IPS-20b (cell line): ENCODE measurements at regions not wholly inside any gene's neighbourhood (a gene's known extent, or its start where the extent isn't known, plus 50 kb on each side); places are given as distances from the start of the nearest gene placed in this dataset.

Source experiments
- H3K27ac ChIP-seq: one replicate; pipeline ENCODE4 v1.5.1; 2013; ENCODE audit warnings: low read length
- H3K27me3 ChIP-seq: 2 replicates; pipeline ENCODE4 v1.6.1; 2013; ENCODE audit warnings: mild to moderate bottlenecking, low read length, inconsistent platforms; ENCODE audit not compliant: insufficient read depth
- H3K36me3 ChIP-seq: 2 replicates; pipeline ENCODE4 v1.6.1; 2013; ENCODE audit warnings: low read depth, mild to moderate bottlenecking, inconsistent platforms, low read length, moderate library complexity; ENCODE audit not compliant: insufficient read depth
- H3K4me1 ChIP-seq: 2 replicates; pipeline ENCODE4 v1.6.1; 2013; ENCODE audit warnings: mild to moderate bottlenecking, control low read depth, inconsistent platforms, low read length, moderate library complexity; ENCODE audit not compliant: insufficient read depth
- H3K4me3 ChIP-seq: 2 replicates; pipeline ENCODE4 v1.5.1; 2013; ENCODE audit warnings: mild to moderate bottlenecking, low read length, inconsistent platforms
- H3K9ac ChIP-seq: 2 replicates; pipeline ENCODE4 v1.6.1; 2013; ENCODE audit warnings: low read depth, mild to moderate bottlenecking, inconsistent platforms, low read length, moderate library complexity
- H3K9me3 ChIP-seq: 2 replicates; pipeline ENCODE4 v1.6.1; 2013; ENCODE audit warnings: mild to moderate bottlenecking, low read depth, low read length, inconsistent platforms; ENCODE audit not compliant: insufficient read depth

DNA sequence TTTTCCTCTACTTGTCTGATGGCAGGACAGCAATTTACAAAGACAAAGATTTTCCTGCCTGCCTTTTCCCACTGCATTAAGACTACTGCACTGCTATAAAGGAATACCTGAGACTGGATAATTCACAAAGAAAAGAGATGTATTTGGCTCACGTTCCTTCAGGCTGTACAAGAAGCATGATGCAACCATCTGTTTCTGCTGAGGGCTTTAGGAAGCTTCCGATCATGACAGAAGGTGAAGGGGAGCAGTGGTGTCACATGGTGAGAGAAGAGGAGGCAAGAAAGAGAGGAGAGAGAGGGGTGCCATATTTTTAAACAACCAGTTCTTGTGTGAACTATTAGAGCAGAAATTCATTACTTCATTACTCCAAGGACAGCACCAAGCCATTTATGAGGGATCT lies 617.1 kb upstream of the HTR2C start:
- H3K9me3 ChIP-seq: no peaks in the 10 kb centered on the region
- H3K27me3 ChIP-seq: no peaks in the 10 kb centered on the region
- H3K9ac ChIP-seq: no peak overlapping the region
- H3K4me3 ChIP-seq: no peak overlapping the region
- H3K36me3 ChIP-seq: peaks cover 2% of the 10 kb centered on the region; the same call in 1 of the 2 replicates
- peaks cover 3% of the 10 kb centered on the region; the same call in 1 of the 2 replicates for H3K4me1 ChIP-seq
- no peak overlapping the region for H3K27ac ChIP-seq

DNA sequence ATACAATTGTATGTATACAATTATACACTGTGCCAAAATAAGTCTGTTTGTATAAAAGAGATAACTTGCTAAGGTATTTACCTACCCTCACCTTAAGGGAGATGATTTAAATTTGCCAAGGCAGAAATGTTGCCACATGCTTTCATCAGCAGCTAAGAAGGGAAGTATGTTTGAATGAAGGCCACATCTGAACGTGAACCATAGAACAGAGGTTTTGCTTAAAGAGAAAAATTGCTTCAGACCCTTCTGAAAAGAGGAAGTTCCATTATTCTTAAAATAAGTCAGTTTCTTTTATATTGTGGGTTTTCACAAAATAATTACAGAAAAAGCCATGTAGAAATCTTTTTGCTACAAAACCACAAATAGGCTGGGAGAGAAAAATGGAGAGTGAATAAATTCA lies 621.5 kb upstream of the HTR2C start:
- Histone ChIP-seq H3K36me3 (no peaks in the 10 kb centered on the region), H3K27me3 (no peaks in the 10 kb centered on the region), H3K4me3 (no peak overlapping the region), H3K27ac (no peak overlapping the region), H3K9me3 (no peaks in the 10 kb centered on the region), H3K4me1 (peaks cover 12% of the 10 kb centered on the region; the same call in 1 of the 2 replicates), H3K9ac (no peak overlapping the region)

DNA sequence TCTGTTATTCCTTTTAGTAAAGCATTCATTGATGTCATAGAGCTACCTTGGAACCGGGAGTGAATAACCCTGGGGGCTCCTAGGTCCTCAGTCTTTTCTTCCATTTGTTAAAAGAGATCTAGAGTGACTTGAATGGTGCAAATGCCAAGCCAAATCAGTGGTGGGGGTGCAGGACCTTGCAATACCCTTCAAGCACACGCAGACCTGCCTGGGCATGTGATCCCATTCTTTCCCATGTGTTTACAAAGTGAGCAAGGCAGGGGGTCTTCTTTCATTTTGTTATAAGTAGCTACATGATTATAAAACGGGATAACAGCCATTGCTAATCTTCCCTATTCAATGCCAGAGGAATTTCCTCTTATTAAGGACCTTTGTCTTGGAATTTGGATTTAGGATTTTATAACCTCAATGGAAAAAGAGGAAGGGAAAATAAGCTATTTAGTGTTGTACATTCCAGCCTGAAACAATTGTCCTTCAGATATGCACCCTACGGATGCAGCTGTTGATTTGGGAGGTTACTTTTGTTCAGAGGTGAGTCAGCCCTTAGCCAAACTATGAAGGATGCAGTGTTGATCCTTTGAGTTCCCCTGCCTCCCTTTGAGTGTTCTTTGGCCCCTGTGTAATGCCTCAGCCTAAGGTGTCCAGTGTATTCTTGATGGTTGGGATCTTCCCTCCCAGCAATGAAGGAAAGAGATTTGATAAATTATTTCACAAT lies 623.8 kb upstream of the HTR2C start:
- no peaks in the 10 kb centered on the region for H3K9me3 ChIP-seq
- H3K27me3 ChIP-seq: no peaks in the 10 kb centered on the region
- H3K4me1 ChIP-seq: peaks cover 16% of the 10 kb centered on the region; the same call in 1 of the 2 replicates
- H3K27ac ChIP-seq: peak overlapping the region; percentile 46
- H3K36me3 ChIP-seq: peaks cover 8% of the 10 kb centered on the region; the same call in 1 of the 2 replicates
- H3K4me3 ChIP-seq: no peak overlapping the region
- peak overlapping the region; percentile 25; the same call in 1 of the 2 replicates for H3K9ac ChIP-seq

GRCh38 chrX:113956936-113957335 lies 627.0 kb upstream of the HTR2C start:
- Histone ChIP-seq H3K27ac (no peak overlapping the region), H3K9me3 (peaks cover 8% of the 10 kb centered on the region; the same call in 1 of the 2 replicates), H3K9ac (no peak overlapping the region)

GRCh38 chrX:113954297-113954696 lies 629.6 kb upstream of the HTR2C start:
- peaks cover 5% of the 10 kb centered on the region; the same call in 1 of the 2 replicates for H3K4me1 ChIP-seq
- peaks cover 11% of the 10 kb centered on the region; the same call in 1 of the 2 replicates for H3K9me3 ChIP-seq
- H3K4me3 ChIP-seq: no peak overlapping the region
- H3K36me3 ChIP-seq: peaks cover 27% of the 10 kb centered on the region
- H3K27me3 ChIP-seq: no peaks in the 10 kb centered on the region
- H3K27ac ChIP-seq: no peak overlapping the region
- H3K9ac ChIP-seq: no peak overlapping the region

More at GRCh38 chrX:113956936-113957335, 627.0 kb upstream of the HTR2C start:
- Histone ChIP-seq H3K4me1 (peaks cover 14% of the 10 kb centered on the region; the same call in 1 of the 2 replicates), H3K27me3 (no peaks in the 10 kb centered on the region), H3K4me3 (no peak overlapping the region), H3K36me3 (peaks cover 17% of the 10 kb centered on the region)

- H3K27me3 ChIP-seq: no peaks in the 10 kb centered on the region
- H3K36me3 ChIP-seq: peaks cover 19% of the 10 kb centered on the region; the same call in 1 of the 2 replicates
- H3K27ac ChIP-seq: no peak overlapping the region
- H3K9me3 ChIP-seq: peaks cover 11% of the 10 kb centered on the region; the same call in 1 of the 2 replicates
- H3K4me3 ChIP-seq: no peak overlapping the region
- H3K4me1 ChIP-seq: no peaks in the 10 kb centered on the region; the same call in 1 of the 2 replicates
- no peak overlapping the region for H3K9ac ChIP-seq
These were observed 633.7 kb upstream of the HTR2C start for GRCh38 chrX:113950081-113950678.

DNA sequence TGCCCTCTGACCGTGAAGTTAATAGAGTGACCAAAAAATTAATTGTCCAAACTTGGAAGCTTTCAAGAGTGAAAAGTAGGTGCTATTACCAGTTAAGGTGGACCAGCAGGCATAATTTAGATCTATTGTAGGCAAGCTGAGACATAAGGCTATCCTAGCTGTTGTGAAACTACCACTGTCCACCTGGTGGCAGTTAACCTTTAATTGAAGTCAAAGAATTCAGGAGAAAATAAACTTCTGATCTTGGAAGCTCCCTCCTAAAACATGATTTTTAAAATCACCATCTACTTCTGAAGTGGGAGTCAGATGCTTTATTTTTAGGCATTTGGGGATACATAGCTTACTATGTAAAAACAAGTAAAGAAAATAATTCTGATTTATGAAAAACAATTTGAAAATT lies 636.3 kb upstream of the HTR2C start:
- H3K27ac ChIP-seq: no peak overlapping the region
- H3K4me1 ChIP-seq: no peaks in the 10 kb centered on the region; the same call in 1 of the 2 replicates
- H3K36me3 ChIP-seq: peaks cover 16% of the 10 kb centered on the region; the same call in 1 of the 2 replicates
- no peaks in the 10 kb centered on the region for H3K27me3 ChIP-seq
- no peak overlapping the region for H3K4me3 ChIP-seq
- H3K9me3 ChIP-seq: peaks cover 9% of the 10 kb centered on the region; the same call in 1 of the 2 replicates
- no peak overlapping the region for H3K9ac ChIP-seq

DNA sequence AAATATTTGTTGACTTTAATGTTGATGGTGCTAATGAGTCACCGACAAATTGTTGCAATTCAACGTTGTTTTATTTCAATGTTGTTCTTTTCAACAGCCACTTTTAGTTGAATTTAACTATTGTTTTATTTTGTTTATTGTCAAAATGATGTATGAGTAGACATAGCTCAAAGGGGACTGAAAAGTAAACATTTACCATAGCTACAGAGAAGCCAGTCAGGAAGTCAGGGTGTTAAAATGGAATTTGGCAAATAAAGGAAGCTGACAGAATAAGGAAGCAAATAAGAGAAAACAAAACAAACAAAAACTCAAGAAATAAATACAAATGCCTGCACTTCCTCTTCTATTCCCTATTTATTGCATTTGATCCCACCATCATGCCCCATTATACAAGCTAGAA lies 648.4 kb upstream of the HTR2C start:
- Histone ChIP-seq H3K27me3 (no peaks in the 10 kb centered on the region), H3K4me3 (no peak overlapping the region), H3K4me1 (no peaks in the 10 kb centered on the region), H3K9me3 (no peaks in the 10 kb centered on the region), H3K36me3 (no peaks in the 10 kb centered on the region), H3K9ac (no peak overlapping the region), H3K27ac (no peak overlapping the region)

- Histone ChIP-seq H3K4me1 (no peaks in the 10 kb centered on the region), H3K27me3 (no peaks in the 10 kb centered on the region), H3K27ac (no peak overlapping the region), H3K4me3 (no peak overlapping the region), H3K9ac (no peak overlapping the region), H3K9me3 (no peaks in the 10 kb centered on the region), H3K36me3 (no peaks in the 10 kb centered on the region)
These were observed 650.0 kb upstream of the HTR2C start for GRCh38 chrX:113933931-113934330.

DNA sequence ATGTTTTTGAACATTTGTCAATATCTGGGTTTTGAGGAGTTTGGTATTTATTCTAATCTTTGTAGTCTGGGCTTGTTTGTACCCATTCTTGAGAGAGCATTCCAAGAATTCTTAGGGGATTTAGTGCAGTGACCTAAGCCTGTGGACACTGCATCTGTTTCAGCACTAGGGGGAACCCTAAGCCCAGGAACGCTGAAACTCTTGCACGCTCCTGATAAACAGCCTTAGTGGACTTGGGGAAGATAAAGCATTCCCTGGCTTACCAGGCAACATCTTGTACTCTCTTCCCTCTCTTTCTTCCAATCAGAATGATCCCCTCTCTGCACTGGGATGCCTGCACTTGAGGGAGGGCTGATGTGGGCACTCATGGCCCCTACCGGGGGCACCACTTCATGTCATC lies 654.9 kb upstream of the HTR2C start:
- no peaks in the 10 kb centered on the region for H3K36me3 ChIP-seq
- no peak overlapping the region for H3K4me3 ChIP-seq
- no peaks in the 10 kb centered on the region for H3K9me3 ChIP-seq
- H3K27me3 ChIP-seq: no peaks in the 10 kb centered on the region
- H3K27ac ChIP-seq: no peak overlapping the region
- H3K4me1 ChIP-seq: no peaks in the 10 kb centered on the region
- H3K9ac ChIP-seq: no peak overlapping the region

GRCh38 chrX:113920661-113921060 lies 663.2 kb upstream of the HTR2C start:
- Histone ChIP-seq H3K27ac (no peak overlapping the region), H3K4me3 (no peak overlapping the region), H3K9ac (no peak overlapping the region), H3K4me1 (no peaks in the 10 kb centered on the region), H3K27me3 (no peaks in the 10 kb centered on the region), H3K9me3 (no peaks in the 10 kb centered on the region), H3K36me3 (no peaks in the 10 kb centered on the region)

DNA sequence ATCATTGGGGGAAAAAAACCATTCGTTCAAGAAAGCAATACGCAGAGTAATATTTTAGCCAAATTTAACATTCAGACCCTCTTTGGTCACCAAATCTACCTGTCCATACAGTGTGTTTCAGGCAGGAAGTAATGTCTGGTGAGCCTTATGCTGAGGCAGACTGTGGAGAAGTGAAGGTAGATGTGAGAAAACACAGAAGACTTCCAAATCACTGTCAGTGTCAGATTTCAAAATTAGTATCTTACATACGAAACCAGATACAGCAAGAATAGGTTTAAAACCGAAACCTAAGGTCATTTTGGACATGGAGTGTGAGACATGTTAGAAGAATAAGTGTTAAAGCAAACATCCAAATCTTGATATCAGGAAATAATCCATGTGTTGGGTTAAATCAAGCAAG lies 664.5 kb upstream of the HTR2C start:
- Histone ChIP-seq H3K4me3 (no peak overlapping the region), H3K27me3 (no peaks in the 10 kb centered on the region), H3K9ac (no peak overlapping the region), H3K36me3 (no peaks in the 10 kb centered on the region), H3K4me1 (no peaks in the 10 kb centered on the region), H3K27ac (no peak overlapping the region), H3K9me3 (no peaks in the 10 kb centered on the region)
